ENCODE measurements at regions not wholly inside any gene's neighbourhood (a gene's known extent, or its start where the extent isn't known, plus 50 kb on each side); places are given as distances from the start of the nearest gene placed in this dataset.

- H3K4me1 ChIP-seq (ENCODE audit: control insufficient read depth in 1 of 2, insufficient read depth in 1 of 2, low read depth in 1 of 2, low read length in 1 of 2), result no peaks in the 10 kb centered on the region
- no peak overlapping the region for H3K27ac ChIP-seq
- no peak overlapping the region for H3K4me3 ChIP-seq (ENCODE audit: low read depth in 1 of 2, low read length in 1 of 2)
- no peaks in the 10 kb centered on the region for H3K36me3 ChIP-seq
- no peaks in the 10 kb centered on the region for H3K9me3 ChIP-seq
- TF ChIP-seq, protein P1, sequence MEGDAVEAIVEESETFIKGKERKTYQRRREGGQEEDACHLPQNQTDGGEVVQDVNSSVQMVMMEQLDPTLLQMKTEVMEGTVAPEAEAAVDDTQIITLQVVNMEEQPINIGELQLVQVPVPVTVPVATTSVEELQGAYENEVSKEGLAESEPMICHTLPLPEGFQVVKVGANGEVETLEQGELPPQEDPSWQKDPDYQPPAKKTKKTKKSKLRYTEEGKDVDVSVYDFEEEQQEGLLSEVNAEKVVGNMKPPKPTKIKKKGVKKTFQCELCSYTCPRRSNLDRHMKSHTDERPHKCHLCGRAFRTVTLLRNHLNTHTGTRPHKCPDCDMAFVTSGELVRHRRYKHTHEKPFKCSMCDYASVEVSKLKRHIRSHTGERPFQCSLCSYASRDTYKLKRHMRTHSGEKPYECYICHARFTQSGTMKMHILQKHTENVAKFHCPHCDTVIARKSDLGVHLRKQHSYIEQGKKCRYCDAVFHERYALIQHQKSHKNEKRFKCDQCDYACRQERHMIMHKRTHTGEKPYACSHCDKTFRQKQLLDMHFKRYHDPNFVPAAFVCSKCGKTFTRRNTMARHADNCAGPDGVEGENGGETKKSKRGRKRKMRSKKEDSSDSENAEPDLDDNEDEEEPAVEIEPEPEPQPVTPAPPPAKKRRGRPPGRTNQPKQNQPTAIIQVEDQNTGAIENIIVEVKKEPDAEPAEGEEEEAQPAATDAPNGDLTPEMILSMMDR (IDR thresholded peaks at IDR 0.05), result no peak
- no peaks in the 10 kb centered on the region for H3K27me3 ChIP-seq
Measured at GRCh38 chr10:107244122-107244521, 79.6 kb upstream of the SORCS1 start.

DNA sequence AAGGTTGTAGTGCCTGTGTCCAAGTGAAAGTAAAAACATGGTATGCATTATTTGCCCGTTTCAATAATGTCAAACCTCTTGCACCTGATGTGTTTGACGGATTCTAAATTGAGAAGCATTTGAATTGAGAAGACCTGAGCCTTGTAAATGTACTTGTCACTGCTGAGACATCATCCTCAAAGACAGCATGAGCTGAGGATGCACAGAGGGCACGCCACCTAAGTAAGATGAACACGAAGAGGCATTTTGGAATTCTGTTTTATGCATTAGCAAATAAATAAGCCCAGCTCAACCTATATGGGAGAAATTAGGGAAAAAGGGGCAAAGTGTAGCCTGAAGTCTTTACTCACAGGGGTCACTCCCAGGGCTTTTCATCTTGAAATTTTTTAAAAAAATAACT, 73.8 kb upstream of the SORCS1 start:
- Histone ChIP-seq H3K27me3 (no peaks in the 10 kb centered on the region), H3K27ac (no peak overlapping the region), H3K4me1 (ENCODE audit: control insufficient read depth in 1 of 2, insufficient read depth in 1 of 2, low read depth in 1 of 2, low read length in 1 of 2) (no peaks in the 10 kb centered on the region), H3K9me3 (no peaks in the 10 kb centered on the region), H3K4me3 (ENCODE audit: low read depth in 1 of 2, low read length in 1 of 2) (no peak overlapping the region), H3K36me3 (no peaks in the 10 kb centered on the region)
- TF ChIP-seq, protein P1 (IDR thresholded peaks at IDR 0.05), result no peak

- TF ChIP-seq, protein P1 (IDR thresholded peaks at IDR 0.05), result no peak
- Histone ChIP-seq H3K4me3 (ENCODE audit: low read depth in 1 of 2, low read length in 1 of 2) (no peak overlapping the region), H3K27me3 (no peaks in the 10 kb centered on the region), H3K4me1 (ENCODE audit: control insufficient read depth in 1 of 2, insufficient read depth in 1 of 2, low read depth in 1 of 2, low read length in 1 of 2) (no peaks in the 10 kb centered on the region), H3K36me3 (no peaks in the 10 kb centered on the region), H3K27ac (no peak overlapping the region), H3K9me3 (no peaks in the 10 kb centered on the region)
Measured at GRCh38 chr10:107232013-107232412, 67.5 kb upstream of the SORCS1 start.

- Histone ChIP-seq H3K27me3 (no peaks in the 10 kb centered on the region), H3K4me3 (ENCODE audit: low read depth in 1 of 2, low read length in 1 of 2) (no peak overlapping the region), H3K27ac (no peak overlapping the region), H3K4me1 (ENCODE audit: control insufficient read depth in 1 of 2, insufficient read depth in 1 of 2, low read depth in 1 of 2, low read length in 1 of 2) (no peaks in the 10 kb centered on the region), H3K36me3 (no peaks in the 10 kb centered on the region), H3K9me3 (no peaks in the 10 kb centered on the region)
- TF ChIP-seq, protein P1 (IDR thresholded peaks at IDR 0.05), result no peak
Measured at GRCh38 chr10:107230887-107231286, 66.4 kb upstream of the SORCS1 start.

GRCh38 chr10:107215681-107216080, 51.2 kb upstream of the SORCS1 start:
- no peak overlapping the region for H3K27ac ChIP-seq
- H3K9me3 ChIP-seq, result no peaks in the 10 kb centered on the region
- TF ChIP-seq, protein P1 (IDR thresholded peaks at IDR 0.05), result no peak
- H3K4me1 ChIP-seq (ENCODE audit: control insufficient read depth in 1 of 2, insufficient read depth in 1 of 2, low read depth in 1 of 2, low read length in 1 of 2), result no peaks in the 10 kb centered on the region
- H3K27me3 ChIP-seq, result no peaks in the 10 kb centered on the region
- no peaks in the 10 kb centered on the region for H3K36me3 ChIP-seq
- no peak overlapping the region for H3K4me3 ChIP-seq (ENCODE audit: low read depth in 1 of 2, low read length in 1 of 2)
